Smooth muscle cell (in vitro differentiated cells): ENCODE measurements at regions not wholly inside any gene's neighbourhood (a gene's known extent, or its start where the extent isn't known, plus 50 kb on each side); places are given as distances from the start of the nearest gene placed in this dataset.

Experiments used
- DNase-seq: peaks from one replicate; lab custom pipeline; 2025; ENCODE audit not compliant: unreplicated experiment; lab: John Stamatoyannopoulos, UW
- H2AFZ ChIP-seq: fragments of 200-600 bp; sonication (generic); 2 replicates; pipeline ENCODE4 v1.6.0; 2016; ENCODE audit warnings: antibody characterized with exemption, low read depth, mild to moderate bottlenecking
- H3F3A ChIP-seq: fragments of 200-600 bp; sonication (generic); 2 replicates; pipeline ENCODE4 v1.6.0; 2017; ENCODE audit warnings: antibody characterized with exemption, low read depth
- H3K27ac ChIP-seq: fragments of 200-600 bp; sonication (generic); 2 replicates; pipeline ENCODE4 v1.5.1; 2016; ENCODE audit warnings: low read depth, mild to moderate bottlenecking
- H3K27me3 ChIP-seq: fragments of 200-600 bp; sonication (generic); 2 replicates; pipeline ENCODE4 v1.6.1; 2016; ENCODE audit warnings: low read depth, mild to moderate bottlenecking
- H3K36me3 ChIP-seq: fragments of 200-600 bp; sonication (generic); 2 replicates; pipeline ENCODE4 v1.5.1; 2016; ENCODE audit warnings: low read depth
- H3K4me1 ChIP-seq: fragments of 200-600 bp; sonication (generic); 2 replicates; pipeline ENCODE4 v1.5.1; 2016; ENCODE audit warnings: low read depth
- H3K4me2 ChIP-seq: fragments of 200-600 bp; sonication (generic); 2 replicates; pipeline ENCODE4 v1.6.0; 2016; ENCODE audit warnings: mild to moderate bottlenecking
- H3K4me3 ChIP-seq: fragments of 200-600 bp; sonication (generic); 2 replicates; pipeline ENCODE4 v1.5.1; 2016; ENCODE audit warnings: mild to moderate bottlenecking
- H3K79me2 ChIP-seq: fragments of 200-600 bp; sonication (generic); 2 replicates; pipeline ENCODE4 v1.6.0; 2016; ENCODE audit warnings: low read depth, mild to moderate bottlenecking
- H3K9ac ChIP-seq: fragments of 200-600 bp; sonication (generic); 2 replicates; pipeline ENCODE4 v1.6.0; 2016; ENCODE audit warnings: low read depth
- H3K9me3 ChIP-seq: fragments of 200-600 bp; sonication (generic); replicated peaks from 2 replicates; pipeline ENCODE4 v1.5.1; 2016; ENCODE audit warnings: low read depth
- H4K20me1 ChIP-seq: fragments of 200-600 bp; sonication (generic); 2 replicates; pipeline ENCODE4 v1.6.0; 2016; ENCODE audit warnings: low read depth
- CTCF ChIP-seq: fragments of 200-600 bp; sonication (generic); IDR thresholded peaks from 2 replicates; pipeline ENCODE4 v1.5.1; 2017; ENCODE audit warnings: borderline replicate concordance, mild to moderate bottlenecking, antibody characterized with exemption; ENCODE audit not compliant: insufficient read depth, poor library complexity, severe bottlenecking
- WGBS: methylation state at CpG from one replicate; pipeline ENCODE4 v1.1.7; 2016; ENCODE audit warnings: low lambda C conversion rate; 5-methylcytosine and 5-hydroxymethylcytosine counted together

- no peak overlapping the region for H3K4me3 ChIP-seq
- DNase-seq, result no peak
- H3K79me2 ChIP-seq, result no peaks in the 10 kb centered on the region
- H3K9me3 ChIP-seq, result no peaks in the 10 kb centered on the region
- no peaks in the 10 kb centered on the region for H3F3A ChIP-seq
- H3K4me1 ChIP-seq, result peaks cover 4% of the 10 kb centered on the region
- no peaks in the 10 kb centered on the region for H3K36me3 ChIP-seq
- H2AFZ ChIP-seq, result no peak overlapping the region
- H3K27me3 ChIP-seq, result no peaks in the 10 kb centered on the region
- TF ChIP-seq CTCF, result no peak
- H4K20me1 ChIP-seq, result no peaks in the 10 kb centered on the region
- no peak overlapping the region for H3K27ac ChIP-seq
- no peak overlapping the region for H3K4me2 ChIP-seq
- WGBS, result 89% methylated on average over 4 of the region's 4 CpGs
- H3K9ac ChIP-seq, result no peak overlapping the region
Observed at GRCh38 chr12:30092983-30093617, 309.4 kb upstream of the TMTC1 start.

DNA sequence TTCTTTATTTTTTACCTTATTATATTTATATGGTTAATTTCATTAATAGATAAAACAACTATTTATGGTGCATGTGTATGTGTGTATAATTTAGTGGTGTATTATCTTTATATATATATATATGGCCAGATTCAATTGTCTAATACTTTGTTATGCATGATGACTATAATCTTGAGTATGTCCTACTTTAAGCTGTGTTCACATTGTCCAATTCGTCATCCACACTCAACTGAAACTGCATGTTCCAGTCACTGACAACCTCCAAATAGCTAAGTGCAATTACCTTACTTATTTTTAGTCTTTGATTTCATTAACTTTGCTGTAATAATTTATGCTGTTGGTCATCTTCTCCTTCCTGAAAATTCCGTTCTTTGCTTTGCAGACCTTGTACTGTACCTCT is 306.5 kb upstream of the TMTC1 start:
- 85% methylated on average over 2 of the region's 2 CpGs for whole genome bisulfite sequencing
- Histone ChIP-seq H2AFZ (no peak overlapping the region), H3K9me3 (no peaks in the 10 kb centered on the region), H3K4me3 (no peak overlapping the region), H4K20me1 (no peaks in the 10 kb centered on the region), H3F3A (no peaks in the 10 kb centered on the region), H3K4me1 (no peaks in the 10 kb centered on the region), H3K27me3 (no peaks in the 10 kb centered on the region), H3K79me2 (no peaks in the 10 kb centered on the region), H3K27ac (no peak overlapping the region), H3K4me2 (no peak overlapping the region), H3K36me3 (no peaks in the 10 kb centered on the region), H3K9ac (no peak overlapping the region)
- no peak for DNase-seq
- no peak for TF ChIP-seq CTCF

DNA sequence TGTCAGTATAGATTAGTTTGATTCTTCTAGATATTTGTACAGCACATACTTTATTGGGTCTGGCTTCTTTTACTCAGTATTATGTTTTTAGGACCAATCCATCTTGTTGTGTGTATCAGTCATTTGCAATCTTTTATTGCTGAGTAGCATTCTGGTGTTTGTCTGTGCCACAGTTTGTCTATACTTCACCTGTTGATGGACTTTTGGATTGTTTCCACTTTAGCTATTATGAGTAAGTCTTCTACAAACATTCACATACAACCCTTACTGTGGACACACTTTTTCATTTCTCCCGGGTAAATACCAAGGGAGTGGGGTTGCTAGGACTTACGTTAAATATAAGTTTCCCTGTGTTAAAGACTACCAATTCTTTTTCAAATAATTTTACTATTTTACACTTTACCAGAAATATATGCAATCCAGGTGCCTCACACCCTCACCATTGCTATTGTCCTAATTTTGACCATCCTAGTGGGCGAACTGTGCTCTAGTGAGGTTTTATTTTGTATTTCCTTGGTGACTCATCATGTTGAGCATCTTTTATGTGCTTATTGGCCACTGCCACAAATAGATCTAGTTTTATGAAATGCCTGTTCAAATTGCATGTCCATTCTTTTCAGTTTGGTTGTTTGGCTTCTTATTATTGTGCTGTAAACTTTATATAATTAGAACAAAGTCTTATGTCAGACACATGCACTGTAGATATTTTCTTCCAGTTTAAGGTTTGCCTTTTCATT is 304.7 kb upstream of the TMTC1 start:
- no peak for DNase-seq
- no peak overlapping the region for H3K4me2 ChIP-seq
- no peaks in the 10 kb centered on the region for H4K20me1 ChIP-seq
- no peak overlapping the region for H2AFZ ChIP-seq
- H3K27me3 ChIP-seq, result no peaks in the 10 kb centered on the region
- 68% methylated on average over 3 of the region's 3 CpGs for WGBS
- H3F3A ChIP-seq, result no peaks in the 10 kb centered on the region
- TF ChIP-seq CTCF, result no peak
- no peaks in the 10 kb centered on the region for H3K4me1 ChIP-seq
- no peaks in the 10 kb centered on the region for H3K9me3 ChIP-seq
- H3K27ac ChIP-seq, result no peak overlapping the region
- no peak overlapping the region for H3K4me3 ChIP-seq
- no peaks in the 10 kb centered on the region for H3K36me3 ChIP-seq
- H3K9ac ChIP-seq, result no peak overlapping the region
- no peaks in the 10 kb centered on the region for H3K79me2 ChIP-seq

DNA sequence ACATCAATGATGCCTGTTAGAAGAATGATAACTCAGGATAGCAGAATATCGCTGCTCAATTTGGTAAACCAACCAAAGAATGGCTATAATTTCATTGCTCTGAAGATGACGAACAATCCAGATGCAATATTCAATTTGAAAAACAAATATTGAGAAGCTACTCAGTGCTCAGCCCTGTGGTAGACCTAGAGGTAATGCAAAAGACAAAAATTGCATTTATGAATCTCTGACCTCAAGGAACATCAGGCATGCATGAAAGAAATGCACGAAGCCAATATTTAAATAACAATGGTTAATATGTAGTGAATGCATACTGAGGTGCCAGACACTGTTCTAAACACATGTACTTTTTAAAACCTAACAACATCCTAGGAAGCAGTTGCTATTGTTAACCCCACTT is 298.6 kb upstream of the TMTC1 start:
- Histone ChIP-seq H3K79me2 (no peaks in the 10 kb centered on the region), H3K36me3 (no peaks in the 10 kb centered on the region), H3K4me2 (no peak overlapping the region), H3K4me3 (no peak overlapping the region), H4K20me1 (no peaks in the 10 kb centered on the region), H3K27me3 (no peaks in the 10 kb centered on the region), H2AFZ (no peak overlapping the region), H3K9me3 (no peaks in the 10 kb centered on the region), H3K9ac (no peak overlapping the region), H3K4me1 (no peaks in the 10 kb centered on the region), H3K27ac (no peak overlapping the region), H3F3A (no peaks in the 10 kb centered on the region)
- no peak for TF ChIP-seq CTCF
- no peak for DNase-seq
- WGBS, result 65% methylated on average over 3 of the region's 3 CpGs
